Glomerular visceral epithelial cell (primary cell): ENCODE measurements at regions not wholly inside any gene's neighbourhood (a gene's known extent, or its start where the extent isn't known, plus 50 kb on each side); places are given as distances from the start of the nearest gene placed in this dataset.

ENCODE experiments used
- DNase-seq: peaks from one replicate; pipeline ENCODE4 v3.0.0-alpha.2; 2016; ENCODE audit errors: extremely low spot score

GRCh38 chr4:3852711-3853110 is 86.5 kb downstream of the ADRA2C start:
- DNase-seq = no peak

DNA sequence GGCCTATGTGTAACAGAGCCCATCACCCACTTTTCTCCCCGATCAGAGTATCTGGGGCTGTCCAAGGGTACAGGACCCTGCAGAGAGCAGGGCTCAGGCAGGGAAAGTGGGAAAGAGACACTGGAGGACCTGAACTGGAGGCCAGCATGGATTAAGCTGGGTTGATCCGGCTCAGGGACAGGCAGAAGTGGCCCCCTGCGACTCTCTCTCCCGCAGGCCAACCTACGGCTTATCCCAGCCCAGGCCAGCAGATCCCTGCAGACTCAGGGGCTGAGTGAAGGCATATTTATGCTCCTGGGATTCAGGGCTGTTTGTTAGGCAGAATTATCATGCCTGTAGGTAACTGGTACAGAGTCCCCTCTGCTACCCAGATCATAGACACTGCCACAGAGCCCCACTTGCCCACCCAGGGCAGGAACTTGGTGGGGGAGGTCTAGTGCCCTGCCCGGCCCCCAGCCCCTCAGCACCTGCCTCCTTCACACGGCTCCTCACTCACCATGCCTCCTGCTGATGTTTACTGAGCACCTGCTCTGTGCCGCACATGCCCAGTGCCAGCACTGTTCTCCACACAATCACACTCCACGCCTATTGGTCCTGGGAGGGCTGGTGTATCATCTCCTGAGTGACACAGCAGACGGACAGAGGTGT is 87.3 kb downstream of the ADRA2C start:
- DNase-seq = no peak

GRCh38 chr4:3854661-3855060 is 88.5 kb downstream of the ADRA2C start:
- DNase-seq = no peak

DNA sequence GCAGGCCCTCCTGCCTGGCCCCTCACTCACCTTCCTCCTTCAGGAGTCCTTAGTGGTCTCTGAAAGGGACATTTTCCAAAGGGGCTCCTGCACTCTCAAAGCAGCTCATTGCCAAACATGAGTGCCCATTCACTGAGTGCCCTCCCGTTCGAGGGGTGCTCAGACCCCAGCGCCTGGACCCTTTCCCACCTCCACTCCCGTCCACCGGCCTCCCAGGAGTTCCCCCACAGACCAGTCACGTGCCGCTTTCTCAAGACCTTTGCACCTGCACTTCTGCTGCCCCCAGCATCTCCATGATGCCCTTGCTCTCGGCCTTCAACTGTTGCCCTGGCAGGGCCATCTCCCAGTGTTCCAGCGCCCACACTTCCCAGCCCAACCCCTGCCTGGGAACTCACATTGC is 89.5 kb downstream of the ADRA2C start:
- DNase-seq = no peak

GRCh38 chr4:3856604-3857204 is 90.5 kb downstream of the ADRA2C start:
- DNase-seq = no peak

- DNase-seq = no peak
Observed at GRCh38 chr4:3857269-3857926, 91.2 kb downstream of the ADRA2C start.

- no peak for DNase-seq
Observed at GRCh38 chr4:3858046-3858730, 92.0 kb downstream of the ADRA2C start.

- DNase-seq = no peak
Observed at GRCh38 chr4:3858765-3859388, 92.7 kb downstream of the ADRA2C start.

DNA sequence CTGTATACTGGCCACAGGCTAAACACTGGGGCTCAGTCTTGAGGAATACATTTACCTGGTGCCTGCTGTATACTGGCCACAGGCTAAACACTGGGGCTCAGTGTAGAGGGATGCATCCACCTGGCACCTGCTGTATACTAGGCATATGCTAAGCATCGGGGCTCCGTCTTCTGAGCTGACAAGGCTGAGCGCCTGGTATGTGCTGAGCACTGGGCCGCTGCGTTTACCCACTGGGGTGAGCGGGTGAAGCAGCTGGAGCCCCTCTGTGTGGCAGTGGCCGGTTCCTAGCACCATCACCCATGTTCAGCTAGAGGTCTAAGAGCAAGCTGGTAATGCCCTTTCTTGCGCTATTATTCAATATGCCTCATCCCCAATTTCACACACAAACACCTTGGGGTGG is 93.4 kb downstream of the ADRA2C start:
- no peak for DNase-seq

DNA sequence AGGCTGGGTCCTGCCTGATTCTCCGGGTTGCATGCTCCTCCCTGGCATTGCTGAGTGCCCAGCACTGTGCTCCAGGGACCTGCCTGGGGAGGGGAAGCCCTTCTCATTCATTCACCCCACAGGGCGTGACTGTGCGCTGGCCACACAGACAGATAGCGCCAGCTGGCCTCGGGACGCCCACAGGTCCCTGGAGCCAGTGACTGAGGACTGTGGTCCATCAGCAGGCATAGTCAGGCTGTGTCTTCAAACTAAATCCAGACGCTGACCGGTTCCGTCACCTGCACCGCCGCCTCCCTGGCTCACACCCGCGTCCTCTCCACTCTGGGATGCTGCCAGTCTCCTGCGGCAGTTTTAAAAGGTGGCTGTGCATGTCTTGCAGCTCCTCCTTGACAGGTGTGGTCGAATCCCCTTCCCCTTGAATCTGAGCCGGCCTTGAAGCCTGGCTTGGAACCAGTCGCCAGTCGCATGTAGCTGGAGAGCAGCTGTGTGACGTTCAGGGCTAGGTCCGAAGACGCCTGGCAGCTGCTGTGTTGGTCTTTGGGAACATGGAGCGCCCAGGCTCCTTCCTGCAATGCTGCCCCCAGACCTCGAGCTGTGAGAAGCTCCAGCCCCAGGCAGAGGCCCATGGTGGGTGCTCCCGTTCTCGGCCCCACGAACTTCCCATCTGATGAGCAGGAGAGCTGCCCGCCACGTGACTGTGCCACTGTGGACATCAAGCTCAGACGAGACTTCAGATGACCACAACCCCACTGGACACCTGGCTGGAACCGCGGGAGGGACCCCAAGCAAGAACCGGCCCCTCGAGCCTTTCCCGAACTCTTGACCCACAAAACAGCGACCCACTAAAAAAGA is 94.1 kb downstream of the ADRA2C start:
- no peak for DNase-seq

- no peak for DNase-seq
Observed at GRCh38 chr4:3860913-3861636, 94.9 kb downstream of the ADRA2C start.

- DNase-seq = no peak
Observed at GRCh38 chr4:3861720-3862639, 95.8 kb downstream of the ADRA2C start.

- DNase-seq = no peak
Observed at GRCh38 chr4:3862640-3863420, 96.6 kb downstream of the ADRA2C start.

DNA sequence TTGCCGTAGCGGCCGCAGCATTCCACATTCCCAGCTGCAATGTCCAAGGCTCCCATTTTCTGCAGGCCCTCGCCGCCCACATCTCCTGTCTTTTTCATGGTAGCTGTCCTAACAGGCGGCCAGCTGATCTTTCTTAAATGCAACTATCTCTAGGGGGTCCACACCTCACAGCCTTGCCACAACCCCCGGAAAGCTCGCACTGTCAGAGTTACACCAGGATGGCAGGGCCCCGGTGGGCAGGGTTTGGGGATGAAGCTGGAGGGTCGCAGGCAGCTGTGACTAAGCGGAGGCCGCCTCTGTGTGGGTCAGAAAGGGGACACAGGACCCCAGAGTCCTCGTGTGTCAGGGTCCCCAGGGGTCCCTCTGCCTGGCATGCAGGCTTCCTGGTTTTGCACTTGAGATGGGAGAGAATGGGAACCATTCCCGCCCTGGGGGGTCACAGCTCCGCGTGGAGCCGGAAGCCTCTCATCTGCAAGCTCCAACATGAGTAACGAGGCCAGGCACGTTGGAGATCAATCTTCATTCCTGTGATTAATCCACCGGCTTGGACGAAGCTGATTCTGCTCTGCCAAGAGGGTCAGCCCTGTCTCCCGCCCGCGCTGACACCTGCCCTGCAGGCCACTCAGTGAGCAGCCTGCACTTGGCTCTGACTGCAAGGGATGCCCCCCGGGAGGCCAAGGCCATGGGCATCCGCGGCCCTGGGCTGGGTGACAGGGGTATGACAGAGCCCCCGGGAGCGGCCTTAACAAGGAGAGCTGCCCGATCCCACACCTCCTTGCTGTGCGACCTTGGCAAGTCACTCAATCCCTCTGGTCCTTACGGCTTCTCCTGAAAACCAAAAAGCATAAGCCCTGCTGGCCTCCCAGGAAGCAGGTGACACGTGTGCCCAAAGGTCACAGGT is 97.9 kb downstream of the ADRA2C start:
- no peak for DNase-seq

DNA sequence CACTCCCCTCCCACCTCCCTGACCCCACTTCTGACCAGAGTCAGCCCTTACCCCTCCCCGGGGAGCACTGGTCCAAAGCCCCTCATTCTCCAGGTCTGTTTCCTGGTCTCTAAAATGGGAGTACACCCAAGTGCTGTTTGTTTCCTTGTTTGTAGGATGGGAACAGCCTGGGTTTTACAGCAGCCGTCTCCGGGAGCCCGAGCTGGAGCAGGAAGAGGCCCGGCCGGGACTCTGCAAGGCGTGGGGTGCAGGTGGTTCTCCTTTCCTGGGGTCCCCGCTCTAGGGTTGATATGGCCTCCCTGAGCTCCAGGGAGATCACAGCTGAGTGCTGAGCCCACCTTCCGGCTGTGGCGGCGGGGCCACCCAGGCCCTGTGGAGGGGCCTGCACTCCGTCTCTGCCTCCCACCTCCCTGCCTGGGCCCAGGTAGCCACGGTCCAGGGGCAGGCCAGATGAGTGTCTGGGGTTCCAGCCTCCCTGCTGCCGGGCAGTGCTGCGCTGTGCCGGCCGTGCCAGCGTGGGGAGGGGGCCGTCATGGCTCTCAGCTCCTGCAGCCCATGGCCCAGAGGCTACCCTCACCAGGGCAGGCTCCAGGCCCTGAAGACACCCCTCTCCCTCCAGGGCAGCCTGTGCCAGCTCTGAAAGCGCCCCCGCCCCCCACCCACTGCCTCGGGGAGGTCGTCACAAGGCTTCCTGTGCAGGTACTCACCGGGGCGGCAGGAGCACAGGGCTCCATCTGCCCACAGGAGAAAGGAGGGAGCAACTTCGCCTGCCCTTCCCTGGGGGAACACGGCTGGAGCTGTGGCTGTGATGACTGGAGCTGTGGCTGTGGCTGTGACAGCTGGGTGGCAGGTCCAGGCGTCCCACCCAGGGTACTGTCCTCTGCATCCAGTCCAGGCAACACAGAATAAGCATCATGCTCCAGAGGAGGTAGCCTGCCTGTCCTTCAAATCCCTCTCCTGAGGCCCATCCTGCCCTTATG is 98.8 kb downstream of the ADRA2C start:
- DNase-seq = no peak

DNA sequence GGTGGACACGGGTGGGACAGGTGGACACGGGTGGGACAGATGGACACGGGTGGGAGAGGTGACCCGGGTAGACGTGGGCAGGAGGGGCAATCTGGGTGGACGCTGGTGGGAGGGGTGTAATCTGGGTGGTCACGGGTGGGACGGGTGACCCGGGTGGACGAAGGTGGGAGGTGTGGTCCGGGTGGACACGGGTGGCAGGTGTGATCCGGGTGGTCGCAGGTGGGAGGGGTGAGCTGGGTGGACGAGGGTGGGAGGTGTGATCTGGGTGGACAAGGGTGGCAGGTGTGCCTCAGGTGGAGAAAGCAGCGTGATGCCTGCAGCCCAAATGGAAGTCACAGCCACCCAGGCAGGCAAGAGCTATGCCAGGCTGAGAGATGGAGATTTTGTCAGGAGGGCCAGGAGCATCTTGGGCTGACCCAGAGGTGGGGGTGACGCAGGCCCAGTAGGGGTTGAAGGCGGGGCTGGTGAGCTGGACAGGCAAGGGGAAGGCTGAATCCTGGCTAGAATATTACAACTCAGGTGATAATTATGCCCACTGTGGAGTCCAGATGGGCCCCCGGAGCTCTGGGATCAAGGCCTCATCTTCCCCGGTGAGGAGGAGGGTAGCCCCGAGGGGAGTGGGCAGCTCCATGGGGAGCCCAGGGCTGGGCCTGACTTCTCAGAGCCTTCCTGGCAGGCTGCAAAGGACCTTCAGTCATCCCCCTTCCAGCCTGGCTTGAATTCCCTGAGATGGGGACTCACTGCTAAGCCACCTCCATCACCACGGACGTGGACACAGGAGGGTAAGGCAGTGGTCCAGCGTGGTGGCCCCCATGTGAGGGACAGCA is 100.0 kb downstream of the ADRA2C start:
- DNase-seq = no peak
